Endothelial cell of umbilical vein (primary cell): ENCODE measurements at regions not wholly inside any gene's neighbourhood (a gene's known extent, or its start where the extent isn't known, plus 50 kb on each side); places are given as distances from the start of the nearest gene placed in this dataset.

Experiments used
- EZH2 ChIP-seq: IDR thresholded peaks from 2 replicates; pipeline ENCODE4 v1.6.1; 2012; ENCODE audit warnings: borderline replicate concordance, low read depth, mild to moderate bottlenecking, moderate library complexity, low read length, inconsistent platforms; ENCODE audit not compliant: severe bottlenecking
- JUN ChIP-seq: IDR thresholded peaks from 2 replicates; pipeline ENCODE4 v1.6.1; 2011; ENCODE audit warnings: borderline replicate concordance, low read depth; ENCODE audit not compliant: insufficient read length, insufficient read depth
- MYC ChIP-seq: IDR thresholded peaks from one replicate; pipeline ENCODE4 v1.6.1; 2011; ENCODE audit warnings: mild to moderate bottlenecking, low read depth, low read length
- POLR2A ChIP-seq: IDR thresholded peaks from 2 replicates; pipeline ENCODE4 v1.6.1; 2012; ENCODE audit warnings: low read depth, mild to moderate bottlenecking, control low read depth, low read length
- TF ChIP-seq, protein P1 (sequence below), 2 donors: IDR thresholded peaks; 1 replicate in 1 of 2; 2 replicates in 1 of 2; pipeline ENCODE4 v1.5.1; 2011; ENCODE audit warnings: low read length in 2 of 2, mild to moderate bottlenecking in 2 of 2, moderate library complexity in 2 of 2, control low read depth in 1 of 2, inconsistent platforms in 1 of 2, low read depth in 1 of 2; ENCODE audit not compliant: insufficient read depth in 1 of 2; ENCODE audit errors: extremely low read depth in 1 of 2
- TF ChIP-seq, protein P2 (sequence below): IDR thresholded peaks from 2 replicates; pipeline ENCODE4 v1.6.1; 2011; ENCODE audit not compliant: insufficient read depth, insufficient read length

DNA sequence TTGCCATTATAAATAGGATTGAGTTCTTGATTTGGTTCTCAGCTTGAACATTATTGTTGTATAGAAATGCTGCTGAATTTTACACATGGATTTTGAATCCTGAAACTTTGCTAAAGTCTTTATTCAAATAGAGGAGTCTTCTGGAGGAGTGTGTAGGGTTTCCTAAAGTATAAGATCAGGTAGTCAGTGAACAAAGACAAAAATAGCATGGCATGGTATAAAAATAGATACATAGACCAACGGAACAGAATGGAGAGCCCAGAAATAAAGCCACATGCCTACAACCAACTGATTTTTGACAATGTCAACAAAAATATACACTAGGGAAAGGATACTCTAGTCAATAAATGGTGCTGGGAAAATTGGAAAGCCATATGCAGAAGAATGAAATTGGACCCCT is 740.1 kb downstream of the QKI start:
- TF ChIP-seq, protein P1, sequence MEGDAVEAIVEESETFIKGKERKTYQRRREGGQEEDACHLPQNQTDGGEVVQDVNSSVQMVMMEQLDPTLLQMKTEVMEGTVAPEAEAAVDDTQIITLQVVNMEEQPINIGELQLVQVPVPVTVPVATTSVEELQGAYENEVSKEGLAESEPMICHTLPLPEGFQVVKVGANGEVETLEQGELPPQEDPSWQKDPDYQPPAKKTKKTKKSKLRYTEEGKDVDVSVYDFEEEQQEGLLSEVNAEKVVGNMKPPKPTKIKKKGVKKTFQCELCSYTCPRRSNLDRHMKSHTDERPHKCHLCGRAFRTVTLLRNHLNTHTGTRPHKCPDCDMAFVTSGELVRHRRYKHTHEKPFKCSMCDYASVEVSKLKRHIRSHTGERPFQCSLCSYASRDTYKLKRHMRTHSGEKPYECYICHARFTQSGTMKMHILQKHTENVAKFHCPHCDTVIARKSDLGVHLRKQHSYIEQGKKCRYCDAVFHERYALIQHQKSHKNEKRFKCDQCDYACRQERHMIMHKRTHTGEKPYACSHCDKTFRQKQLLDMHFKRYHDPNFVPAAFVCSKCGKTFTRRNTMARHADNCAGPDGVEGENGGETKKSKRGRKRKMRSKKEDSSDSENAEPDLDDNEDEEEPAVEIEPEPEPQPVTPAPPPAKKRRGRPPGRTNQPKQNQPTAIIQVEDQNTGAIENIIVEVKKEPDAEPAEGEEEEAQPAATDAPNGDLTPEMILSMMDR (IDR thresholded peaks at IDR 0.05; ENCODE audit: extremely low read depth in 1 of 2, insufficient read depth in 1 of 2, low read depth in 1 of 2, low read length in 2 of 2), result no peak
- TF ChIP-seq EZH2 (no peak), MYC (no peak), POLR2A (no peak), JUN (no peak)
- TF ChIP-seq, protein P2, sequence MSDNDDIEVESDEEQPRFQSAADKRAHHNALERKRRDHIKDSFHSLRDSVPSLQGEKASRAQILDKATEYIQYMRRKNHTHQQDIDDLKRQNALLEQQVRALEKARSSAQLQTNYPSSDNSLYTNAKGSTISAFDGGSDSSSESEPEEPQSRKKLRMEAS, result no peak
